ENCODE measurements at regions not wholly inside any gene's neighbourhood (a gene's known extent, or its start where the extent isn't known, plus 50 kb on each side); places are given as distances from the start of the nearest gene placed in this dataset.
"Not testable (repeated sequence)": the region's sequence is repeated elsewhere in the genome, so short reads cannot be mapped to it uniquely, and the experiment has no call there.

DNA sequence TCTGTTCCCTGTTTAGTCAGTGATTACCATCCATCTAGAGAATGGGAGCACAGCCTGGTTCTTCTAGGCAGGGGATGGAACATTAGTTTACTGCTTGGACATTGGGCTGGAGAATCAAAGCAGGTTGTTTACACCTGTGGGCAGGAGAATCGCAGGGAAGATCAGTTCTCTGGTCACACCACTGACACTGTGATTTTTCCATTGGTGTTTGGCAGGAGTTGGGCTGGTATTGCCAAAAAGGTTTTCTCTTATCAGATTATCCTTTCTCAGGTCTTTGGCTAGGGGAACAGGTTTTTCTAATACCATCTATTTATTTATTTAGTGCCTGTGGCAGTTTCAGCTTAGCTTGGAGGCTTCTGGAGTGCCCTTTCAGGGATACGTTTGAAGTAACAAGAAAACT lies 219.3 kb upstream of the GRIN3A start:
- H3K27ac Mint-ChIP-seq: no peak overlapping the region
- H3K4me1 Mint-ChIP-seq (ENCODE audit: low read depth): no peaks in the 10 kb centered on the region
- H3K9me3 Mint-ChIP-seq: peaks cover 20% of the 10 kb centered on the region; the same call in 1 of the 2 replicates
- DNase-seq: no peak
- no peak overlapping the region for H3K4me3 Mint-ChIP-seq
- TF ChIP-seq, protein P1, sequence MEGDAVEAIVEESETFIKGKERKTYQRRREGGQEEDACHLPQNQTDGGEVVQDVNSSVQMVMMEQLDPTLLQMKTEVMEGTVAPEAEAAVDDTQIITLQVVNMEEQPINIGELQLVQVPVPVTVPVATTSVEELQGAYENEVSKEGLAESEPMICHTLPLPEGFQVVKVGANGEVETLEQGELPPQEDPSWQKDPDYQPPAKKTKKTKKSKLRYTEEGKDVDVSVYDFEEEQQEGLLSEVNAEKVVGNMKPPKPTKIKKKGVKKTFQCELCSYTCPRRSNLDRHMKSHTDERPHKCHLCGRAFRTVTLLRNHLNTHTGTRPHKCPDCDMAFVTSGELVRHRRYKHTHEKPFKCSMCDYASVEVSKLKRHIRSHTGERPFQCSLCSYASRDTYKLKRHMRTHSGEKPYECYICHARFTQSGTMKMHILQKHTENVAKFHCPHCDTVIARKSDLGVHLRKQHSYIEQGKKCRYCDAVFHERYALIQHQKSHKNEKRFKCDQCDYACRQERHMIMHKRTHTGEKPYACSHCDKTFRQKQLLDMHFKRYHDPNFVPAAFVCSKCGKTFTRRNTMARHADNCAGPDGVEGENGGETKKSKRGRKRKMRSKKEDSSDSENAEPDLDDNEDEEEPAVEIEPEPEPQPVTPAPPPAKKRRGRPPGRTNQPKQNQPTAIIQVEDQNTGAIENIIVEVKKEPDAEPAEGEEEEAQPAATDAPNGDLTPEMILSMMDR (IDR thresholded peaks at IDR 0.05): no peak
- no peaks in the 10 kb centered on the region for H3K27me3 Mint-ChIP-seq (ENCODE audit: insufficient read depth)
- no peaks in the 10 kb centered on the region for H3K36me3 Mint-ChIP-seq (ENCODE audit: low read depth)

DNA sequence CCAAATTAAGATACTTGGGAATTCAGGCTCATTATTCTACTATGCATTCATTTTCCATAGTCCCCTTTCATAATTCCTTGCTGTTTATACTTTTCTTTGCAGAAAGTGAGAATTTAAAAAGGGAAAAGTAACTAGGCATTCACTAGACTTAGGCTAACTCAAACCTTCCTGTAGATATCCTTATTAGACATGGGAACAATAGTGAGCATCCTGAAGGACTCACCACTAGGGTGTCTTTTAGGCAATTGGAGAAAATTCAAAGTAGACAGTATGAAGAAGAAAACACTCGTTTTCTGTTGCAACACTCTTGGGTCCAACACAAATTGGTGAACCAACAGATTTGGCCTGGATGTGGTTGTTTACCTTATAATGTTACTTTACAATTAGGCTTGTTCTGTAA lies 213.2 kb upstream of the GRIN3A start:
- H3K36me3 Mint-ChIP-seq (ENCODE audit: low read depth): no peaks in the 10 kb centered on the region
- peaks cover 40% of the 10 kb centered on the region for H3K9me3 Mint-ChIP-seq
- no peaks in the 10 kb centered on the region for H3K27me3 Mint-ChIP-seq (ENCODE audit: insufficient read depth)
- DNase-seq: no peak
- TF ChIP-seq, protein P1 (IDR thresholded peaks at IDR 0.05): no peak
- no peaks in the 10 kb centered on the region for H3K4me1 Mint-ChIP-seq (ENCODE audit: low read depth)
- no peak overlapping the region for H3K27ac Mint-ChIP-seq
- no peak overlapping the region for H3K4me3 Mint-ChIP-seq

DNA sequence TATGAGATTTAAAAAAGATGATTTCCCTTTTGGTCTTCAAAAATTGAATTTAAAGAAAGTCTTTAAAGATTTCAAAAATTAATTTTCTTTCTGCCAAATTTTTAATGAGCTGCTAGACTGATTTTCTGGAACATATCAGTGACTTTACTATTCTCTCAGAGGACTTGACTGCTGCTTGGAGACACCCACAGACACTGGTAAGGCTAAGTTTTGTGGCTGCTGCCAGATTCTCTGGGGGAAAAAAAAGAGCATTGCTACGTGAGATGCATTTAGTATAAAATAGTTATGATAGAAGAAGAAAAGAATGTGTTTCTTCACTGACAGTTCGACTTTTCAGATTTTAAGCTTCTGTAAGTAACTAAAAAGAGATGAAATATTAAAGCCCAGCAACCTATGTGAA lies 193.3 kb upstream of the GRIN3A start:
- Mint-ChIP-seq H3K4me1 (ENCODE audit: low read depth) (no peaks in the 10 kb centered on the region), H3K27me3 (ENCODE audit: insufficient read depth) (no peaks in the 10 kb centered on the region), H3K27ac (no peak overlapping the region), H3K4me3 (no peak overlapping the region), H3K36me3 (ENCODE audit: low read depth) (no peaks in the 10 kb centered on the region), H3K9me3 (peaks cover 30% of the 10 kb centered on the region)
- TF ChIP-seq, protein P1 (IDR thresholded peaks at IDR 0.05): no peak
- DNase-seq: no peak

DNA sequence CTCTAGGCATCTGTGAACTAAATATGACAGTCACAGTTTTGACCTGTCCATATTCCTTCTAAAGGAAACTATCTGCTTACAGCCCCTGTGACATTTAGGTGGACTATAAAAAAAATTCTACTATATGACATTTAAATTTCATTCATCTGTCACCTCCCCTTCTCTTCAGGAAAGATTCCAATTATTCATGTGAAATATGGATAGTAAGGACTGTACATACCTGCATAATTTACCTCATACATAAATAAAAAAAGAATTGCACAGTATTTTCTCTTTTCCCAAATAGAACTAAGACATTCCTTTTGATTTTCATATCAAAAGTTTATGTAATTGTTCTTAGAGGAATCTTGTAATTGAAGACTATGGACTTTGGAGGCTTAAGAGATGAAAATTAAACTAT lies 192.3 kb upstream of the GRIN3A start:
- Mint-ChIP-seq H3K4me1 (ENCODE audit: low read depth) (no peaks in the 10 kb centered on the region), H3K9me3 (peaks cover 30% of the 10 kb centered on the region), H3K27ac (no peak overlapping the region), H3K27me3 (ENCODE audit: insufficient read depth) (no peaks in the 10 kb centered on the region), H3K4me3 (no peak overlapping the region), H3K36me3 (ENCODE audit: low read depth) (no peaks in the 10 kb centered on the region)
- TF ChIP-seq, protein P1 (IDR thresholded peaks at IDR 0.05): no peak
- DNase-seq: no peak

DNA sequence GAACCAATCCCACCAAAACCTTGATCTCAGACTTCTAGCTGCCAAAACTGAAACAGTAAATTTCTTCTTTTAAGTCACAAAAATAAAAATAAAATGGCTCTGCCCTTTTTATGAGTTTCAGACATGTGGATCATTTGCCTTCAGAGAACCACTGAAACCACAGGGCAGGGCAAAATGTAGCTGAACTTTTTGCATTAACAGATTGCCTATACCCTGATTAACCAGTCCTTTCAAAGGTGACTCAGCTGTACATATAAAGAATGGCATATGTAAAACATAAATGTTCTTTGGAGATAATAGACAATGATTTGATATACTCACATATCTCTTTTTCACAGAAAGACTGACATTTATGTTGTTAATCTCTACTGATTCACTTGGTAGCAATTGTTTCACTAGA lies 187.1 kb upstream of the GRIN3A start:
- no peaks in the 10 kb centered on the region for H3K27me3 Mint-ChIP-seq (ENCODE audit: insufficient read depth)
- H3K36me3 Mint-ChIP-seq (ENCODE audit: low read depth): no peaks in the 10 kb centered on the region
- no peaks in the 10 kb centered on the region for H3K4me1 Mint-ChIP-seq (ENCODE audit: low read depth)
- no peak overlapping the region for H3K4me3 Mint-ChIP-seq
- no peak overlapping the region for H3K27ac Mint-ChIP-seq
- TF ChIP-seq, protein P1 (IDR thresholded peaks at IDR 0.05): no peak
- H3K9me3 Mint-ChIP-seq: peaks cover 29% of the 10 kb centered on the region
- no peak for DNase-seq

DNA sequence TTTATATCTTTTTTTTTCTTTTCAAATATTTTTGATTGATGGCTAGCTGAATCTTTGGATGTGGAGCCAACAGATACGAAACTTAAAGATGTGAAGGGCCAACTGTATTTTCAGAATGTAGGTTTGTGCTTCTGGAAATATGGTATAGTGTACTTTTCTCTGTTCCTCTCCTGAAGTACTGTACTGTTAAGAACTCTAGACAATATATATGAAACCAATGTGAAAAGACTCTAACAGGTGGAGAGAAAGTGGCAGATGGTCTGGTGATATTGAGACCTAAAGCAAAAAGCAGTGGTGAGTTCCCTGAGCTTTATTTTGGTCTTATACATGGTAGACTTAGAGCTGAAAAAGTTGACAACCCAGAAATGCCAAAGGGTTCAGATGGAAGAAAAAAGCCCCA lies 185.0 kb upstream of the GRIN3A start:
- Mint-ChIP-seq H3K9me3 (peaks cover 36% of the 10 kb centered on the region), H3K36me3 (ENCODE audit: low read depth) (no peaks in the 10 kb centered on the region), H3K27me3 (ENCODE audit: insufficient read depth) (no peaks in the 10 kb centered on the region), H3K4me1 (ENCODE audit: low read depth) (no peaks in the 10 kb centered on the region), H3K4me3 (no peak overlapping the region), H3K27ac (no peak overlapping the region)
- TF ChIP-seq, protein P1 (IDR thresholded peaks at IDR 0.05): no peak
- no peak for DNase-seq

DNA sequence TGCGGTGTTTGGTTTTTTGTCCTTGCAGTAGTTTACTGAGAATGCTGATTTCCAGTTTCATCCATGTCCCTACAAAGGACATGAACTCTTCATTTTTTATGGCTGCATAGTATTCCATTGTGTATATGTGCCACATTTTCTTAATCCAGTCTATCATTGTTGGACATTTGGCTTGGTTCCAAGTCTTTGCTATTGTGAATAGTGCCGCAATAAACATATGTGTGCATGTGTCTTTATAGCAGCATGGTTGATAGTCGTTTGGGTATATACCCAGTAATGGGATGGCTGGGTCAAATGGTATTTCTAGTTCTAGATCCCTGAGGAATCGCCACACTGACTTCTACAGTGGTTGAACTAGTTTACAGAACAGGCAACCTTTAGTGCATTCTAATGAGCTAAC lies 178.5 kb upstream of the GRIN3A start:
- H3K27ac Mint-ChIP-seq; H3K36me3 Mint-ChIP-seq (ENCODE audit: low read depth); H3K4me3 Mint-ChIP-seq; H3K4me1 Mint-ChIP-seq (ENCODE audit: low read depth); H3K27me3 Mint-ChIP-seq (ENCODE audit: insufficient read depth); DNase-seq: not testable (repeated sequence)
- H3K9me3 Mint-ChIP-seq: peaks cover 17% of the 10 kb centered on the region
